SK-N-SH (cell line): ENCODE measurements at regions not wholly inside any gene's neighbourhood (a gene's known extent, or its start where the extent isn't known, plus 50 kb on each side); places are given as distances from the start of the nearest gene placed in this dataset.

Experiments
- CTCF ChIA-PET: fragments of 300-600, 350-600 bp; formaldehyde crosslinking; extraction: SDS; loops from one replicate; lab custom pipeline; 2021; lab: Yijun Ruan, JAX
- POLR2A ChIA-PET: fragments of 350-600 bp; sonication (Branson Sonifier 250); formaldehyde crosslinking; extraction: SDS; loops from one replicate; lab custom pipeline; 2020; ENCODE audit warnings: antibody characterized with exemption, inconsistent platforms; lab: Yijun Ruan, JAX
- DNase-seq: peaks from one replicate; pipeline ENCODE4 v3.0.0; 2012
- H2AFZ ChIP-seq: fragments of 200-600 bp; sonication (generic); 2 replicates; pipeline ENCODE4 v1.8.1; 2016; ENCODE audit warnings: antibody characterized with exemption, mild to moderate bottlenecking, low read depth
- H3F3A ChIP-seq: fragments of 200-600 bp; sonication (generic); replicated peaks from 2 replicates; pipeline ENCODE3; 2016; ENCODE audit warnings: antibody characterized with exemption, mild to moderate bottlenecking; ENCODE audit not compliant: insufficient read depth
- H3K27ac ChIP-seq, 2 experiments: fragments of 200-500 bp in 1 of 2; fragments of 200-600 bp in 1 of 2; sonication (Bioruptor generic) in 1 of 2; sonication (generic), shearing (Covaris generic) in 1 of 2; 2 replicates each; pipeline versions ENCODE4 v1.5.1 to v1.6.1; 2014 to 2016; ENCODE audit warnings: low read depth in 2 of 2, inconsistent platforms in 1 of 2, low read length in 1 of 2, mild to moderate bottlenecking in 1 of 2, mixed read lengths in 1 of 2
- H3K27me3 ChIP-seq: fragments of 200-600 bp; sonication (generic), shearing (Covaris generic); 2 replicates; pipeline ENCODE4 v1.6.1; 2016; ENCODE audit warnings: mixed run types; ENCODE audit not compliant: insufficient read depth
- H3K36me3 ChIP-seq, 2 experiments: fragments of 200-500 bp in 1 of 2; fragments of 200-600 bp in 1 of 2; sonication (Bioruptor generic) in 1 of 2; sonication (generic) in 1 of 2; replicated peaks in 1 of 2; 2 replicates each; pipeline versions ENCODE3 to v1.5.1; 2014 to 2016; ENCODE audit warnings: low read length in 1 of 2, mild to moderate bottlenecking in 1 of 2; ENCODE audit not compliant: insufficient read depth in 2 of 2, control insufficient read depth in 1 of 2
- H3K4me1 ChIP-seq, 2 experiments: fragments of 200-500 bp in 1 of 2; fragments of 200-600 bp in 1 of 2; sonication (Bioruptor generic) in 1 of 2; sonication (generic), shearing (Covaris generic) in 1 of 2; 2 replicates each; pipeline versions ENCODE4 v1.5.1 to v1.6.1; 2014 to 2016; ENCODE audit warnings: low read depth in 1 of 2, low read length in 1 of 2, mixed run types in 1 of 2; ENCODE audit not compliant: insufficient read depth in 2 of 2, control insufficient read depth in 1 of 2
- H3K4me2 ChIP-seq: fragments of 200-600 bp; sonication (generic), shearing (Covaris generic); 2 replicates; pipeline ENCODE4 v1.6.1; 2017; ENCODE audit warnings: mixed run types
- H3K4me3 ChIP-seq, 2 experiments: fragments of 200-500 bp in 1 of 2; fragments of 200-600 bp in 1 of 2; sonication (Bioruptor generic) in 1 of 2; sonication (generic), shearing (Covaris generic) in 1 of 2; 2 replicates each; pipeline versions ENCODE4 v1.5.1 to v1.8.1; 2014 to 2016; ENCODE audit warnings: low read depth in 2 of 2, inconsistent platforms in 1 of 2, low read length in 1 of 2, mild to moderate bottlenecking in 1 of 2, mixed read lengths in 1 of 2, moderate library complexity in 1 of 2
- H3K79me2 ChIP-seq: fragments of 200-600 bp; sonication (generic); 2 replicates; pipeline ENCODE4 v1.8.1; 2017; ENCODE audit warnings: mild to moderate bottlenecking; ENCODE audit not compliant: insufficient read depth
- H3K9ac ChIP-seq: fragments of 200-600 bp; sonication (generic); 2 replicates; pipeline ENCODE4 v1.6.1; 2017; ENCODE audit warnings: mixed run types
- H3K9me2 ChIP-seq: fragments of 200-600 bp; sonication (generic); 2 replicates; pipeline ENCODE4 v1.6.1; 2017; ENCODE audit warnings: mixed run types
- H3K9me3 ChIP-seq: fragments of 200-600 bp; sonication (generic); 2 replicates; pipeline ENCODE4 v1.6.1; 2017; ENCODE audit warnings: mixed run types, mild to moderate bottlenecking, moderate library complexity
- H4K20me1 ChIP-seq: fragments of 200-600 bp; sonication (generic); 2 replicates; pipeline ENCODE4 v1.6.1; 2017; ENCODE audit warnings: mild to moderate bottlenecking, mixed run types; ENCODE audit not compliant: insufficient read depth
- CHD2 ChIP-seq: fragments of 150-350 bp; IDR thresholded peaks from 2 replicates; pipeline ENCODE4 v1.6.1; 2018; ENCODE audit warnings: low read length; ENCODE audit not compliant: partially characterized antibody
- ELF1 ChIP-seq: IDR thresholded peaks from 2 replicates; pipeline ENCODE4 v1.4.0; 2012
- FOSL2 ChIP-seq: IDR thresholded peaks from 2 replicates; pipeline ENCODE4 v1.4.0; 2012; ENCODE audit warnings: low read depth, mild to moderate bottlenecking, moderate library complexity, borderline replicate concordance
- GATA2 ChIP-seq: sonication (generic); formaldehyde crosslinking; IDR thresholded peaks from 2 replicates; pipeline ENCODE4 v1.5.0; 2020; ENCODE audit warnings: mild to moderate bottlenecking, missing genetic modification reagents
- MXI1 ChIP-seq: IDR thresholded peaks from 2 replicates; pipeline ENCODE4 v1.6.1; 2012; ENCODE audit warnings: mild to moderate bottlenecking, low read depth, low read length, improper control_type of control experiment
- PBX3 ChIP-seq: IDR thresholded peaks from 2 replicates; pipeline ENCODE4; 2012
- POLR2AphosphoS5 ChIP-seq: IDR thresholded peaks from 2 replicates; pipeline ENCODE4 v1.6.1; 2012; ENCODE audit warnings: low read depth, low read length
- RAD21 ChIP-seq: IDR thresholded peaks from 2 replicates; pipeline ENCODE4 v1.6.1; 2012; ENCODE audit warnings: mild to moderate bottlenecking, low read length
- RCOR1 ChIP-seq: fragments of 150-350 bp; IDR thresholded peaks from 2 replicates; pipeline ENCODE4 v1.6.1; 2017; ENCODE audit warnings: antibody characterized with exemption, low read length
- SIN3A ChIP-seq: IDR thresholded peaks from 2 replicates; pipeline ENCODE4 v1.6.1; 2012; ENCODE audit warnings: low read depth, mild to moderate bottlenecking, low read length, moderate library complexity, borderline replicate concordance
- SMC3 ChIP-seq: IDR thresholded peaks from 2 replicates; pipeline ENCODE4 v1.6.1; 2012; ENCODE audit warnings: low read depth, low read length, improper control_type of control experiment
- TAF1 ChIP-seq: IDR thresholded peaks from 2 replicates; pipeline ENCODE4 v1.6.1; 2012; ENCODE audit warnings: low read depth, mild to moderate bottlenecking, low read length, moderate library complexity, borderline replicate concordance
- TEAD4 ChIP-seq: IDR thresholded peaks from 2 replicates; pipeline ENCODE4 v1.4.0; 2012; ENCODE audit warnings: mild to moderate bottlenecking, borderline replicate concordance; ENCODE audit not compliant: insufficient read depth
- YY1 ChIP-seq: IDR thresholded peaks from 2 replicates; pipeline ENCODE4 v1.4.0; 2012; ENCODE audit warnings: low read depth, mild to moderate bottlenecking
- ZBTB33 ChIP-seq: IDR thresholded peaks from 2 replicates; pipeline ENCODE4 v1.4.0; 2012; ENCODE audit warnings: low read depth, borderline replicate concordance
- WGBS: methylation state at CpG from one replicate; pipeline ENCODE4 v1.1.6; 2017; ENCODE audit warnings: low lambda C conversion rate; 5-methylcytosine and 5-hydroxymethylcytosine counted together
- TF ChIP-seq, protein P1 (sequence below): fragments of 150-350 bp; IDR thresholded peaks from 2 replicates; pipeline ENCODE4 v1.6.1; 2016; ENCODE audit warnings: mild to moderate bottlenecking, low read depth, low read length

GRCh38 chr4:187357045-187357643, 633.5 kb upstream of the FAT1 start:
- Histone ChIP-seq H3F3A (no peaks in the 10 kb centered on the region), H3K9me2 (no peaks in the 10 kb centered on the region), H3K4me3 (no peak overlapping the region), H4K20me1 (no peaks in the 10 kb centered on the region), H3K9ac (no peak overlapping the region), H3K36me3 (no peaks in the 10 kb centered on the region), H3K27ac (no peak overlapping the region), H3K27me3 (no peaks in the 10 kb centered on the region), H3K9me3 (no peaks in the 10 kb centered on the region), H2AFZ (no peak overlapping the region), H3K4me2 (no peak overlapping the region), H3K4me1 (no peaks in the 10 kb centered on the region), H3K79me2 (no peaks in the 10 kb centered on the region)
- ChIA-PET POLR2A (no interaction called here), CTCF (no interaction called here)
- WGBS = 47% methylated on average over 1 of the region's 1 CpG
- DNase-seq = no peak
- TF ChIP-seq TEAD4 = no peak
- no peak for TF ChIP-seq RCOR1
- no peak for TF ChIP-seq FOSL2
- no peak for TF ChIP-seq ZBTB33
- no peak for TF ChIP-seq TAF1
- TF ChIP-seq POLR2AphosphoS5 = no peak

DNA sequence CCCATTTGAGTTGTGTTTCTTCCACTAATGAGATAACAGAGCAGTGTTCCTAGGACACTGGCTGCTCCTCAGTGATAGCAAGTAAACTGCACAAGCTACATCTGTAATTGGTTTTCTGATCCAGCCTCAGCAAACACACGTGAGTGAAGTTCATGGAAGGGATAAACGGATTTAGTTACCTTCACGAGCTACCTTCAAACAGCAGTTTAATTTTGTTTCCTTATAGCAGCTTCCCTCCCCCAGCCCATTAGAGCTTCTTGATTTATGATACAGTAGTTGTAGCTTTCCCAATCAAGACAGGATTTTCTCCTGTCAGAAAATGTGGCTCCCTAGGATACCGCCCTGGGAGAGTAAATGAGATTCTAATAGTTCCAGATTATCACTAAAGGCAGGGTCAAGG, 634.2 kb upstream of the FAT1 start:
- Histone ChIP-seq H3K79me2 (no peaks in the 10 kb centered on the region), H3K9me3 (no peaks in the 10 kb centered on the region), H3K4me1 (no peaks in the 10 kb centered on the region), H3K9ac (no peak overlapping the region), H3K9me2 (no peaks in the 10 kb centered on the region), H2AFZ (no peak overlapping the region), H3K4me2 (no peak overlapping the region), H3K27me3 (no peaks in the 10 kb centered on the region), H3K27ac (no peak overlapping the region), H3K4me3 (no peak overlapping the region), H3F3A (no peaks in the 10 kb centered on the region), H4K20me1 (no peaks in the 10 kb centered on the region), H3K36me3 (no peaks in the 10 kb centered on the region)
- no peak for DNase-seq
- POLR2A ChIA-PET = no interaction called here
- TF ChIP-seq PBX3 (no peak), ELF1 (no peak), SIN3A (no peak), RCOR1 (no peak), POLR2AphosphoS5 (no peak), GATA2 (no peak), RAD21 (no peak), MXI1 (no peak), SMC3 (no peak), CHD2 (no peak), YY1 (no peak), ZBTB33 (no peak)
- TF ChIP-seq, protein P1, sequence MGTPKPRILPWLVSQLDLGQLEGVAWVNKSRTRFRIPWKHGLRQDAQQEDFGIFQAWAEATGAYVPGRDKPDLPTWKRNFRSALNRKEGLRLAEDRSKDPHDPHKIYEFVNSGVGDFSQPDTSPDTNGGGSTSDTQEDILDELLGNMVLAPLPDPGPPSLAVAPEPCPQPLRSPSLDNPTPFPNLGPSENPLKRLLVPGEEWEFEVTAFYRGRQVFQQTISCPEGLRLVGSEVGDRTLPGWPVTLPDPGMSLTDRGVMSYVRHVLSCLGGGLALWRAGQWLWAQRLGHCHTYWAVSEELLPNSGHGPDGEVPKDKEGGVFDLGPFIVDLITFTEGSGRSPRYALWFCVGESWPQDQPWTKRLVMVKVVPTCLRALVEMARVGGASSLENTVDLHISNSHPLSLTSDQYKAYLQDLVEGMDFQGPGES = no peak
- CTCF ChIA-PET = interaction anchor here (1.1 to 1.3 kb wide), 2 partner anchors 9 to 31 kb away, joined by 3 read pairs; no protein-coding TSS in a partner anchor
- WGBS = 30% methylated on average over 4 of the region's 4 CpGs
